Rectal smooth muscle tissue (tissue), 1 donor: ENCODE measurements at regions not wholly inside any gene's neighbourhood (a gene's known extent, or its start where the extent isn't known, plus 50 kb on each side); places are given as distances from the start of the nearest gene placed in this dataset.

Source experiments
- H3K27ac ChIP-seq: one replicate; pipeline ENCODE4 v1.7.0; 2013; ENCODE audit warnings: low read depth, low read length, inconsistent platforms
- H3K27me3 ChIP-seq: one replicate; pipeline ENCODE4 v1.7.0; 2013; ENCODE audit warnings: low read length; ENCODE audit not compliant: control insufficient read depth, insufficient read depth
- H3K36me3 ChIP-seq: one replicate; pipeline ENCODE4 v1.7.0; 2013; ENCODE audit warnings: low read length; ENCODE audit not compliant: control insufficient read depth, insufficient read depth
- H3K4me1 ChIP-seq: one replicate; pipeline ENCODE4 v1.7.0; 2013; ENCODE audit warnings: low read length; ENCODE audit not compliant: control insufficient read depth, insufficient read depth
- H3K4me3 ChIP-seq: one replicate; pipeline ENCODE4 v1.7.0; 2013; ENCODE audit warnings: low read length
- H3K9ac ChIP-seq: one replicate; pipeline ENCODE4 v1.7.0; 2013; ENCODE audit warnings: low read length

- no peaks in the 10 kb centered on the region for H3K4me1 ChIP-seq
- no peak overlapping the region for H3K27ac ChIP-seq
- no peaks in the 10 kb centered on the region for H3K36me3 ChIP-seq
- H3K4me3 ChIP-seq = no peak overlapping the region
- no peak overlapping the region for H3K9ac ChIP-seq
- no peaks in the 10 kb centered on the region for H3K27me3 ChIP-seq
These were observed 85.2 kb downstream of the POLR1F start for GRCh38 chr7:19623676-19624075.

- no peak overlapping the region for H3K9ac ChIP-seq
- no peaks in the 10 kb centered on the region for H3K4me1 ChIP-seq
- no peaks in the 10 kb centered on the region for H3K36me3 ChIP-seq
- H3K4me3 ChIP-seq = no peak overlapping the region
- H3K27me3 ChIP-seq = no peaks in the 10 kb centered on the region
- no peak overlapping the region for H3K27ac ChIP-seq
These were observed 87.1 kb downstream of the POLR1F start for GRCh38 chr7:19621740-19622139.

- H3K27me3 ChIP-seq = no peaks in the 10 kb centered on the region
- H3K9ac ChIP-seq = no peak overlapping the region
- H3K4me3 ChIP-seq = no peak overlapping the region
- H3K27ac ChIP-seq = no peak overlapping the region
- no peaks in the 10 kb centered on the region for H3K36me3 ChIP-seq
- H3K4me1 ChIP-seq = no peaks in the 10 kb centered on the region
These were observed 88.4 kb downstream of the POLR1F start for GRCh38 chr7:19620470-19620869.

- no peaks in the 10 kb centered on the region for H3K4me1 ChIP-seq
- H3K36me3 ChIP-seq = no peaks in the 10 kb centered on the region
- H3K27me3 ChIP-seq = no peaks in the 10 kb centered on the region
- no peak overlapping the region for H3K9ac ChIP-seq
- H3K4me3 ChIP-seq = no peak overlapping the region
- H3K27ac ChIP-seq = no peak overlapping the region
These were observed 89.7 kb downstream of the POLR1F start for GRCh38 chr7:19619122-19619521.

- Histone ChIP-seq H3K27me3 (no peaks in the 10 kb centered on the region), H3K9ac (no peak overlapping the region), H3K27ac (no peak overlapping the region), H3K4me1 (no peaks in the 10 kb centered on the region), H3K4me3 (no peak overlapping the region), H3K36me3 (no peaks in the 10 kb centered on the region)
These were observed 90.9 kb downstream of the POLR1F start for GRCh38 chr7:19617901-19618300.

GRCh38 chr7:19610194-19610943, 98.5 kb downstream of the POLR1F start:
- H3K27me3 ChIP-seq = no peaks in the 10 kb centered on the region
- no peak overlapping the region for H3K9ac ChIP-seq
- no peaks in the 10 kb centered on the region for H3K4me1 ChIP-seq
- no peak overlapping the region for H3K4me3 ChIP-seq
- no peaks in the 10 kb centered on the region for H3K36me3 ChIP-seq
- no peak overlapping the region for H3K27ac ChIP-seq

- H3K27ac ChIP-seq = no peak overlapping the region
- no peak overlapping the region for H3K9ac ChIP-seq
- H3K4me1 ChIP-seq = no peaks in the 10 kb centered on the region
- no peaks in the 10 kb centered on the region for H3K27me3 ChIP-seq
- no peak overlapping the region for H3K4me3 ChIP-seq
- no peaks in the 10 kb centered on the region for H3K36me3 ChIP-seq
These were observed 119.4 kb downstream of the POLR1F start for GRCh38 chr7:19589446-19589845.

GRCh38 chr7:19587291-19587690, 121.5 kb downstream of the POLR1F start:
- Histone ChIP-seq H3K27me3 (no peaks in the 10 kb centered on the region), H3K4me1 (no peaks in the 10 kb centered on the region), H3K36me3 (no peaks in the 10 kb centered on the region), H3K9ac (no peak overlapping the region), H3K27ac (no peak overlapping the region), H3K4me3 (no peak overlapping the region)

GRCh38 chr7:19585761-19586160, 123.1 kb downstream of the POLR1F start:
- H3K27me3 ChIP-seq = no peaks in the 10 kb centered on the region
- H3K4me1 ChIP-seq = no peaks in the 10 kb centered on the region
- no peak overlapping the region for H3K4me3 ChIP-seq
- no peak overlapping the region for H3K9ac ChIP-seq
- no peaks in the 10 kb centered on the region for H3K36me3 ChIP-seq
- no peak overlapping the region for H3K27ac ChIP-seq

- no peaks in the 10 kb centered on the region for H3K36me3 ChIP-seq
- H3K27me3 ChIP-seq = no peaks in the 10 kb centered on the region
- no peak overlapping the region for H3K27ac ChIP-seq
- no peak overlapping the region for H3K9ac ChIP-seq
- no peak overlapping the region for H3K4me3 ChIP-seq
- no peaks in the 10 kb centered on the region for H3K4me1 ChIP-seq
These were observed 132.8 kb downstream of the POLR1F start for GRCh38 chr7:19575909-19576557.

- no peak overlapping the region for H3K27ac ChIP-seq
- H3K9ac ChIP-seq = no peak overlapping the region
- no peak overlapping the region for H3K4me3 ChIP-seq
- no peaks in the 10 kb centered on the region for H3K27me3 ChIP-seq
- H3K36me3 ChIP-seq = no peaks in the 10 kb centered on the region
- H3K4me1 ChIP-seq = no peaks in the 10 kb centered on the region
These were observed 134.7 kb downstream of the POLR1F start for GRCh38 chr7:19574131-19574530.

GRCh38 chr7:19572566-19572965, 136.3 kb downstream of the POLR1F start:
- no peaks in the 10 kb centered on the region for H3K4me1 ChIP-seq
- no peaks in the 10 kb centered on the region for H3K27me3 ChIP-seq
- H3K9ac ChIP-seq = no peak overlapping the region
- H3K27ac ChIP-seq = no peak overlapping the region
- no peaks in the 10 kb centered on the region for H3K36me3 ChIP-seq
- H3K4me3 ChIP-seq = no peak overlapping the region

GRCh38 chr7:19567011-19567410, 141.8 kb downstream of the POLR1F start:
- Histone ChIP-seq H3K27me3 (no peaks in the 10 kb centered on the region), H3K4me1 (no peaks in the 10 kb centered on the region), H3K9ac (no peak overlapping the region), H3K4me3 (no peak overlapping the region), H3K27ac (no peak overlapping the region), H3K36me3 (no peaks in the 10 kb centered on the region)
